ENCODE measurements at regions not wholly inside any gene's neighbourhood (a gene's known extent, or its start where the extent isn't known, plus 50 kb on each side); places are given as distances from the start of the nearest gene placed in this dataset.
A peak's percentile ranks its signal among the peaks of the same experiment; 100 is the strongest.
"Not testable (repeated sequence)": the region's sequence is repeated elsewhere in the genome, so short reads cannot be mapped to it uniquely, and the experiment has no call there.

DNA sequence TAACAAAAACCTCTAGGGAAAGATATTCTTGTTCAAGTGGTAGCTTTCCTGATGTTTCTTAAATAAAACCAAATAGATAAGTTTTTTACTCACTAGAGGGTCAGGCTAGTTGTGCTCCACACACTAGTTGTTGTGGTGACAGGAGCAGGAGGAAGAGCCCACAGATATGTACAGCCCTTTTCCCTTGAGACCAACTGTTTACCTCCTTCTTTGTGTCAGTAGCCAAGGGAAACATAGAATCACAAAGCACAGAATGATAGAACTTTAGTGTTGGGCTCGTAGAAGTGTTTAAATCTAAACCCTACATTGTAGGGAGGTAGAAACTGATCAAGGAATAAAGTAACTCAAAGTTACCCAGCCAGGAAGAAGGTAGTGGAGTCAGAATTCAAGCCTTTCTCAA lies 309.0 kb downstream of the CTH start:
- TF ChIP-seq Cebpa-rat (IDR thresholded peaks at IDR 0.05): no peak
- H3K4me1 ChIP-seq: peaks cover 0 to 6% (median 0%) of the 10 kb centered on the region in 10 experiments; a peak in 5 of 20 replicates
- no peaks in the 10 kb centered on the region for H3K36me3 ChIP-seq
- H4K20me1 ChIP-seq: no peaks in the 10 kb centered on the region
- no peak overlapping the region for H3K9ac ChIP-seq
- peak overlapping the region in 5 of 11 experiments; percentile 4 to 40 (median 25); a peak in 5 of 22 replicates for H3K4me2 ChIP-seq
- H3K27me3 ChIP-seq: no peaks in the 10 kb centered on the region
- H3K9me3 ChIP-seq (replicated peaks in 1 of 11): peaks cover 4 to 16% (median 9%) of the 10 kb centered on the region in 11 experiments; a peak in 19 of 22 replicates
- no peak overlapping the region for H3K27ac ChIP-seq
- no peak overlapping the region for H3K4me3 ChIP-seq

- TF ChIP-seq Cebpa-rat (IDR thresholded peaks at IDR 0.05): no peak
- Histone ChIP-seq H3K4me1 (peaks cover 0 to 6% (median 0%) of the 10 kb centered on the region in 10 experiments; a peak in 5 of 20 replicates), H3K9ac (no peak overlapping the region), H3K9me3 (replicated peaks in 1 of 11) (peaks cover 8 to 20% (median 13%) of the 10 kb centered on the region in 11 experiments; a peak in 21 of 22 replicates), H4K20me1 (no peaks in the 10 kb centered on the region), H3K4me3 (no peak overlapping the region), H3K27me3 (no peaks in the 10 kb centered on the region), H3K4me2 (no peak overlapping the region), H3K36me3 (no peaks in the 10 kb centered on the region), H3K27ac (no peak overlapping the region)
Observed at GRCh38 chr1:70720521-70720920, 309.5 kb downstream of the CTH start.

DNA sequence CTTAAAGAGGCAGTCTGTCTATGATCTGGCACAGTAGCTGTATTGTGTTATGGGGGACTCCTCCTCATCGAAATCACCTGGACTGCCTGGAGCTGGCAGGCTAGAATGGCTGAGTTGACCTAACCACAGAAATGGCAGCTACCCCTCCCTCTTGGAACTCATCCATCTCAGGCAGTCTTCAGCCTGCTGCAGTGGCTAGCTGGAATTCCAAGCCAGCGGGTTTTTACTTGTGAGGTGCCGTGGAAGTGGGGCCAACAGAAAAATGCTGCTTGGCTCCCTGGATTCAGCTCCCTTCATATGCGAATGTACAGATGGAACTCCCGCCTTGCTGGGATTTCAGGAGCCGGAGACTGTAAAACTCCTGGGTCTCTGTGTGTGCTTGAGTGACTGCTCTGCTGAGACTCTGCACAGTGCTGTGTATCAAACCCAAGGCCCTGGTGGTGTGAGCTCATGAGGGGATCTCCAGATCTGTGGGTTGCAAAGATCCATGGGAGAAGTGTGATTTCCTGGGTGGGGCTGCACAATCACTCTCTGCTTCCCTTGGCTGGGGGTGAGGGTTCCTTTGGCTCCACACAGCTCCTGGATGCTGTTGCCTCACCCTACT lies 316.9 kb downstream of the CTH start:
- no peak overlapping the region for H3K4me2 ChIP-seq
- H3K27me3 ChIP-seq: no peaks in the 10 kb centered on the region
- H3K36me3 ChIP-seq: no peaks in the 10 kb centered on the region
- no peaks in the 10 kb centered on the region for H3K4me1 ChIP-seq
- TF ChIP-seq Cebpa-rat (IDR thresholded peaks at IDR 0.05): no peak
- no peaks in the 10 kb centered on the region for H4K20me1 ChIP-seq
- H3K9ac ChIP-seq: no peak overlapping the region
- peaks cover 27 to 41% (median 35%) of the 10 kb centered on the region in 11 experiments for H3K9me3 ChIP-seq (replicated peaks in 1 of 11)
- H3K4me3 ChIP-seq: no peak overlapping the region
- H3K27ac ChIP-seq: no peak overlapping the region

DNA sequence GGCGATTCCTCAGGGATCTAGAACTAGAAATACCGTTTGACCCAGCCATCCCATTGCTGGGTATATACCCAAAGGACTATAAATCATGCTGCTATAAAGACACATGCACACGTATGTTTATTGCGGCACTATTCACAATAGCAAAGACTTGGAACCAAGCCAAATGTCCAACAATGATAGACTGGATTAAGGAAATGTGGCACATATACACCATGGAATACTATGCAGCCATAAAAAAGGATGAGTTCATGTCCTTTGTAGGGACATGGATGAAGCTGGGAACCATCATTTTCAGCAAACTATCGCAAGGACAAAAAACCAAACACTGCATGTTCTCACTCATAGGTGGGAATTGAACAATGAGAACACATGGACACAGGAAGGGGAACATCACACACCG lies 311.1 kb downstream of the PTGER3 start:
- H3K27me3 ChIP-seq; H3K9me3 ChIP-seq (replicated peaks in 1 of 11); H3K4me2 ChIP-seq; H3K4me3 ChIP-seq; H3K4me1 ChIP-seq; H4K20me1 ChIP-seq; H3K36me3 ChIP-seq; H3K9ac ChIP-seq; H3K27ac ChIP-seq: not testable (repeated sequence)

DNA sequence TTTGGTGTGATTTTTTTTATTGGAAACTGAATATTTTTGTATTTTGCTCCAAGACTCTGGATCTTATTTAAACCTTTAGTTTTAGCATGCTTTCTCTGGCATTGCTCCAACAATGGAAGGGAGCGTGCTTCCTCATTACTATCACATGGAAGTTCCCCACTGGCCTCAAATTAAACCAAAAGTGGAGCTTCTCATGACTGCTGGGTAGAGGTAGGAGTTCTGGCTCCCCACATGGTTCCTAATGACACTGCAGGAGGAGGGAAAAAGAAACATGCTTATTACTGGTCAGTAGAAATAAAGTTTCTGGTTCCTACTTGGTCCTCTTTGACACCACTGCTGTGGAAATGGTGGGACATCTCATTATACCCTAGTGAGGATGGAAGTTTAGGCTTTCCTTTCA lies 310.5 kb downstream of the PTGER3 start:
- Histone ChIP-seq H3K9me3 (replicated peaks in 1 of 11) (peaks cover 4 to 9% (median 7%) of the 10 kb centered on the region in 11 experiments; a peak in 9 of 22 replicates), H3K4me3 (no peak overlapping the region), H3K9ac (no peak overlapping the region), H4K20me1 (no peaks in the 10 kb centered on the region), H3K36me3 (no peaks in the 10 kb centered on the region), H3K27me3 (no peaks in the 10 kb centered on the region), H3K4me1 (no peaks in the 10 kb centered on the region), H3K4me2 (no peak overlapping the region), H3K27ac (no peak overlapping the region)
- no peak for TF ChIP-seq Cebpa-rat (IDR thresholded peaks at IDR 0.05)

GRCh38 chr1:70738624-70739023 lies 309.0 kb downstream of the PTGER3 start:
- H3K27me3 ChIP-seq: no peaks in the 10 kb centered on the region
- no peak overlapping the region for H3K9ac ChIP-seq
- no peaks in the 10 kb centered on the region for H3K36me3 ChIP-seq
- H3K4me1 ChIP-seq: no peaks in the 10 kb centered on the region
- H3K4me3 ChIP-seq: no peak overlapping the region
- no peak overlapping the region for H3K27ac ChIP-seq
- H3K9me3 ChIP-seq (replicated peaks in 1 of 11): peaks cover 4 to 9% (median 7%) of the 10 kb centered on the region in 11 experiments; a peak in 9 of 22 replicates
- H4K20me1 ChIP-seq: no peaks in the 10 kb centered on the region
- TF ChIP-seq Cebpa-rat (IDR thresholded peaks at IDR 0.05): no peak
- H3K4me2 ChIP-seq: no peak overlapping the region

GRCh38 chr1:70745199-70745598 lies 302.4 kb downstream of the PTGER3 start:
- Histone ChIP-seq H3K27me3 (no peaks in the 10 kb centered on the region), H3K9ac (no peak overlapping the region), H3K4me3 (no peak overlapping the region), H3K36me3 (no peaks in the 10 kb centered on the region), H4K20me1 (no peaks in the 10 kb centered on the region), H3K4me2 (no peak overlapping the region), H3K4me1 (no peaks in the 10 kb centered on the region), H3K9me3 (replicated peaks in 1 of 11) (peaks cover 32 to 51% (median 40%) of the 10 kb centered on the region in 11 experiments), H3K27ac (no peak overlapping the region)
- TF ChIP-seq Cebpa-rat (IDR thresholded peaks at IDR 0.05): no peak

- not testable (repeated sequence) for H3K27me3 ChIP-seq
Observed at GRCh38 chr1:70746062-70746461, 301.6 kb downstream of the PTGER3 start.

GRCh38 chr1:70747123-70747522 lies 300.5 kb downstream of the PTGER3 start:
- not testable (repeated sequence) for H3K27ac ChIP-seq, H4K20me1 ChIP-seq, H3K4me3 ChIP-seq, H3K4me1 ChIP-seq, H3K4me2 ChIP-seq, H3K36me3 ChIP-seq, H3K9ac ChIP-seq, H3K27me3 ChIP-seq
- peaks cover 27 to 45% (median 34%) of the 10 kb centered on the region in 11 experiments for H3K9me3 ChIP-seq (replicated peaks in 1 of 11)

More at GRCh38 chr1:70746062-70746461, 301.6 kb downstream of the PTGER3 start:
- not testable (repeated sequence) for H3K9ac ChIP-seq, H3K4me1 ChIP-seq, H3K27ac ChIP-seq, H3K4me3 ChIP-seq, H3K4me2 ChIP-seq, H3K36me3 ChIP-seq, H4K20me1 ChIP-seq
- peaks cover 32 to 52% (median 38%) of the 10 kb centered on the region in 11 experiments for H3K9me3 ChIP-seq (replicated peaks in 1 of 11)

- not testable (repeated sequence) for H3K27me3 ChIP-seq, H3K4me1 ChIP-seq, H3K4me2 ChIP-seq, H3K36me3 ChIP-seq, H4K20me1 ChIP-seq, H3K9ac ChIP-seq, H3K27ac ChIP-seq, H3K4me3 ChIP-seq
- peaks cover 10 to 27% (median 17%) of the 10 kb centered on the region in 11 experiments for H3K9me3 ChIP-seq (replicated peaks in 1 of 11)
Observed at GRCh38 chr1:70751676-70752287, 295.8 kb downstream of the PTGER3 start.

Data from BLaER1 treated with 17β-estradiol and CSF1 and Interleukin-3, amounts not matched to agents 10 nM and 100 nM (cell line).